ENCODE measurements at regions not wholly inside any gene's neighbourhood (a gene's known extent, or its start where the extent isn't known, plus 50 kb on each side); places are given as distances from the start of the nearest gene placed in this dataset.

- Histone ChIP-seq H3K9ac (ENCODE audit: low read depth, low read length) (no peak overlapping the region), H3K36me3 (ENCODE audit: insufficient read depth, low read length) (no peaks in the 10 kb centered on the region), H3K4me3 (ENCODE audit: low read length) (no peak overlapping the region), H3K27ac (ENCODE audit: low read depth, low read length) (no peak overlapping the region), H3K4me1 (ENCODE audit: insufficient read depth, low read length) (peaks cover 10% of the 10 kb centered on the region; the same call in 1 of the 2 replicates), H3K27me3 (ENCODE audit: insufficient read depth, low read length) (no peaks in the 10 kb centered on the region), H3K9me3 (ENCODE audit: insufficient read depth, low read depth, low read length) (no peaks in the 10 kb centered on the region)
- WGBS, result 88% methylated on average over 1 of the region's 1 CpG
Observed at GRCh38 chr18:45521136-45521535, 94.1 kb upstream of the SLC14A2 start.

DNA sequence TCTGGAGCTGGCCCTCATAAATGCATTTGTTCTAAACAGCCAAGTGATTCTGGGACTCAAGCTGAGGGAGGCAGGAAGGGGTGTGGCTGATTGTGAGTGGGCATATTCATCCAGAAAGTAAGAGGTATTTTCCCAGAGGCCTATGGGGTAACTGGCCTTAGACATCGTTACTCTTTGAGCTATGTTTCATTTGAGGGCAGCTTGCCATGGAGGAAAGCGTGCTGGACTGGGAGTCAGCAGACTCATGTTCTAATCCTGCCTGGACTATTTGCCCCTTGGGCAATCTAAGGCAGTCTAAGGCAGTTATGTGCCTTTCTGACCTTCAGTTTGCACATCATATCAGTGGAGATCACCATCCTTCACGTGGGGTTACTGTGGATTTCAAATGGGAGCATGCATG lies 93.5 kb upstream of the SLC14A2 start:
- WGBS, result 84% methylated on average over 3 of the region's 3 CpGs
- H3K4me3 ChIP-seq (ENCODE audit: low read length), result no peak overlapping the region
- H3K4me1 ChIP-seq (ENCODE audit: insufficient read depth, low read length), result peaks cover 7% of the 10 kb centered on the region; the same call in 1 of the 2 replicates
- no peak overlapping the region for H3K9ac ChIP-seq (ENCODE audit: low read depth, low read length)
- no peaks in the 10 kb centered on the region for H3K36me3 ChIP-seq (ENCODE audit: insufficient read depth, low read length)
- H3K27ac ChIP-seq (ENCODE audit: low read depth, low read length), result no peak overlapping the region
- no peaks in the 10 kb centered on the region for H3K9me3 ChIP-seq (ENCODE audit: insufficient read depth, low read depth, low read length)
- no peaks in the 10 kb centered on the region for H3K27me3 ChIP-seq (ENCODE audit: insufficient read depth, low read length)

GRCh38 chr18:45522371-45522770 lies 92.9 kb upstream of the SLC14A2 start:
- no peaks in the 10 kb centered on the region for H3K27me3 ChIP-seq (ENCODE audit: insufficient read depth, low read length)
- WGBS, result 95% methylated on average over 5 of the region's 8 CpGs
- H3K4me1 ChIP-seq (ENCODE audit: insufficient read depth, low read length), result peaks cover 1% of the 10 kb centered on the region; the same call in 1 of the 2 replicates
- no peaks in the 10 kb centered on the region for H3K9me3 ChIP-seq (ENCODE audit: insufficient read depth, low read depth, low read length)
- H3K9ac ChIP-seq (ENCODE audit: low read depth, low read length), result no peak overlapping the region
- no peaks in the 10 kb centered on the region for H3K36me3 ChIP-seq (ENCODE audit: insufficient read depth, low read length)
- H3K27ac ChIP-seq (ENCODE audit: low read depth, low read length), result no peak overlapping the region
- H3K4me3 ChIP-seq (ENCODE audit: low read length), result no peak overlapping the region

- no peaks in the 10 kb centered on the region for H3K4me1 ChIP-seq (ENCODE audit: insufficient read depth, low read length)
- H3K36me3 ChIP-seq (ENCODE audit: insufficient read depth, low read length), result no peaks in the 10 kb centered on the region
- no peak overlapping the region for H3K4me3 ChIP-seq (ENCODE audit: low read length)
- H3K9ac ChIP-seq (ENCODE audit: low read depth, low read length), result no peak overlapping the region
- H3K27ac ChIP-seq (ENCODE audit: low read depth, low read length), result no peak overlapping the region
- H3K27me3 ChIP-seq (ENCODE audit: insufficient read depth, low read length), result no peaks in the 10 kb centered on the region
- no peaks in the 10 kb centered on the region for H3K9me3 ChIP-seq (ENCODE audit: insufficient read depth, low read depth, low read length)
Observed at GRCh38 chr18:45525301-45525700, 90.0 kb upstream of the SLC14A2 start.

DNA sequence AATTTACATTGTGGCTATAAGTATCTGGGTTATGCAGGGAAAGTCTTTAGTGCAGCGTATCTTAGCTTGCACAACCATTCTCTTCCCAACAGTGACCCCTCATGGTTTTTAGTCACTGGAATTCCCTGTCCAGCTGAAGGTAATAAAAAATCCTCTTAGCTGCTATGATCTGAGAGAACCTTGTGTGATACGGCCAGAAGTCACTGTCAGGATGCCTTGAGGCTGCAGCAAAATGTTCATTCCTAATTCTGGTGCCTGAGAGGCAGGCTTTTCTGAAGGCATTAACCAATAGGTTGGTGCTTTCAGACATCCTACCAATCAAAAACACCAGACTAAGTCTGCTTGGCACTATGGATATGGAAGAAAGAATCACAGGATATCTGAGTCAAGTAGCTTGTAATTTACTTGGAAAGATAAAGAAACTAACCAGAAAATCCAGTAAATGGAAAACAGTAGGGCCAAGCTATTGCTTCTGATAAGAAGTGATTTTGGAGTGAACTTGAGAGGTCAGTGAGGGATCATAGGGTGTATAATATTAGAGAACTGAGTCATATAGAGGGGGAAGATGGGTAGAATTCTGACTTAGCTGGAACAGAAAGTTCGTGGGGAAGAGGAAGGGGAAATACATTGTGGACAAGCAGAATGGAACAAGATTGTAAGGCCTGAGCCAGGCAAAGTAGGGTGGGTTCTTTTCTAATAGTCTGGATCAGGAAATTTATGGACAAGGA lies 89.0 kb upstream of the SLC14A2 start:
- Histone ChIP-seq H3K4me3 (ENCODE audit: low read length) (no peak overlapping the region), H3K4me1 (ENCODE audit: insufficient read depth, low read length) (no peaks in the 10 kb centered on the region), H3K9me3 (ENCODE audit: insufficient read depth, low read depth, low read length) (no peaks in the 10 kb centered on the region), H3K36me3 (ENCODE audit: insufficient read depth, low read length) (no peaks in the 10 kb centered on the region), H3K27me3 (ENCODE audit: insufficient read depth, low read length) (no peaks in the 10 kb centered on the region), H3K9ac (ENCODE audit: low read depth, low read length) (no peak overlapping the region), H3K27ac (ENCODE audit: low read depth, low read length) (no peak overlapping the region)
- WGBS, result 88% methylated on average over 3 of the region's 3 CpGs

DNA sequence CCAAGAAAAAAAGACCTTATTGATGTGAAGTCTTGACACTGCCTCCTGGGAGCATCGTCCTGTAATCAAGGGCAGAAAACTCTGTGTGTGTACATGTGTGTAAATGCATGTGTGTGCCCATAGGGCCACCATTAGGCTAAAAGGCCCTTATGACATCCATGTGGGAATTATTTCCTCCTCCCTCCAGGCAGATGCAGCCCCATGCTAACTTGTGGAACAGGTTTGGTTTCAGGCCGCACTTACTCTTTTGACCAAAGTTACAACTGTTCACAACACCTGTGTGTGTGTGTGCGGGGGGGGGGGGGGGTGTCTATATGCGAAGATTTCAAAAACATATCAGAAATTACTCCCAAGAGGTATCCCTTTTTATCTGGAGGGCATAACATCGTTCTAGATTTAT lies 87.4 kb upstream of the SLC14A2 start:
- Histone ChIP-seq H3K4me1 (ENCODE audit: insufficient read depth, low read length) (no peaks in the 10 kb centered on the region), H3K27me3 (ENCODE audit: insufficient read depth, low read length) (no peaks in the 10 kb centered on the region), H3K9me3 (ENCODE audit: insufficient read depth, low read depth, low read length) (no peaks in the 10 kb centered on the region), H3K36me3 (ENCODE audit: insufficient read depth, low read length) (no peaks in the 10 kb centered on the region), H3K27ac (ENCODE audit: low read depth, low read length) (no peak overlapping the region), H3K9ac (ENCODE audit: low read depth, low read length) (no peak overlapping the region), H3K4me3 (ENCODE audit: low read length) (no peak overlapping the region)
- WGBS, result 95% methylated on average over 1 of the region's 5 CpGs

- H3K4me1 ChIP-seq (ENCODE audit: insufficient read depth, low read length), result no peaks in the 10 kb centered on the region
- no peaks in the 10 kb centered on the region for H3K9me3 ChIP-seq (ENCODE audit: insufficient read depth, low read depth, low read length)
- no peak overlapping the region for H3K9ac ChIP-seq (ENCODE audit: low read depth, low read length)
- no peak overlapping the region for H3K27ac ChIP-seq (ENCODE audit: low read depth, low read length)
- no peaks in the 10 kb centered on the region for H3K27me3 ChIP-seq (ENCODE audit: insufficient read depth, low read length)
- H3K4me3 ChIP-seq (ENCODE audit: low read length), result no peak overlapping the region
- 95% methylated on average over 2 of the region's 2 CpGs for WGBS
- H3K36me3 ChIP-seq (ENCODE audit: insufficient read depth, low read length), result no peaks in the 10 kb centered on the region
Observed at GRCh38 chr18:45528712-45529336, 86.5 kb upstream of the SLC14A2 start.

DNA sequence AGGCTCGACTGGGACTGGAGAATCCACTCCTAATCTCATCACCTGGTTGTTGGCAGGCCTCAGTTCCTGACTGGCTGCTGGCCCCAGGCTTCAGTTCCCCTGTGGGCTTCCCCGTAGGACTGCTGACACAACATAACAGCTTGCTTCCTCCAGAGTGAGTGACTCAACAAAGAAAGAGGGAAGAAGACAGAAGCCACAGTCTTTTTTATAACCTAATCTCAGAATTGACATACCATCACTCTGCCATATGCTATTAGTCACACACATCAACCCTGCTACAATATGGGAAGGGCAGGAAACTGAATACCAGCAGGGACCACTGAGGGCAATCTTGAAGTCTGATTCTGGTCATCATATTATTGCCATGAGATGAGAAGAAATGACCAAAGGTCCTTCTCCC lies 76.8 kb upstream of the SLC14A2 start:
- Histone ChIP-seq H3K4me3 (ENCODE audit: low read length) (no peak overlapping the region), H3K36me3 (ENCODE audit: insufficient read depth, low read length) (no peaks in the 10 kb centered on the region), H3K27me3 (ENCODE audit: insufficient read depth, low read length) (no peaks in the 10 kb centered on the region), H3K9ac (ENCODE audit: low read depth, low read length) (no peak overlapping the region), H3K9me3 (ENCODE audit: insufficient read depth, low read depth, low read length) (no peaks in the 10 kb centered on the region), H3K27ac (ENCODE audit: low read depth, low read length) (no peak overlapping the region), H3K4me1 (ENCODE audit: insufficient read depth, low read length) (no peaks in the 10 kb centered on the region)
- 87% methylated on average over 2 of the region's 2 CpGs for WGBS

DNA sequence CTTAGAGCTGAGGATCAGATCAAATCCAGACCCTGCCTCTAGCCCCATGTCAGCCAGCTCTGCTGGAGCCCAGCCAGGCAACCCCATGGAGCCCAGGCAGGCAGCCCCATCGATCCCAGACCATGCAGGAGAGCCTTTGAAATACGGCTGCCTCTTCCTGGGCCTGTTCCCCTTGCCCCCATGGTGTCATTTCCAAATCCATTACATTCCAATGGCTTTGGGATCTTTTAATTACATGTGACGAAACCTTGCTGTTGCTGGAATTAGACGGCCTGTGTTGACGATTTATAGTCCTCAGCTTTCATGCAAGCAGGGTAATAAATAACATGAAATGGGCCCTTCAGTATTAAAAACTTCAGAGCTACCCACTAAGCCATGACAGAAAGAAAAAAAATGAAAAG lies 75.8 kb upstream of the SLC14A2 start:
- Histone ChIP-seq H3K36me3 (ENCODE audit: insufficient read depth, low read length) (no peaks in the 10 kb centered on the region), H3K4me3 (ENCODE audit: low read length) (no peak overlapping the region), H3K27ac (ENCODE audit: low read depth, low read length) (no peak overlapping the region), H3K9ac (ENCODE audit: low read depth, low read length) (no peak overlapping the region), H3K27me3 (ENCODE audit: insufficient read depth, low read length) (no peaks in the 10 kb centered on the region), H3K4me1 (ENCODE audit: insufficient read depth, low read length) (no peaks in the 10 kb centered on the region), H3K9me3 (ENCODE audit: insufficient read depth, low read depth, low read length) (no peaks in the 10 kb centered on the region)
- 84% methylated on average over 5 of the region's 5 CpGs for WGBS

- H3K27ac ChIP-seq (ENCODE audit: low read depth, low read length), result no peak overlapping the region
- H3K9me3 ChIP-seq (ENCODE audit: insufficient read depth, low read depth, low read length), result no peaks in the 10 kb centered on the region
- no peaks in the 10 kb centered on the region for H3K36me3 ChIP-seq (ENCODE audit: insufficient read depth, low read length)
- H3K27me3 ChIP-seq (ENCODE audit: insufficient read depth, low read length), result no peaks in the 10 kb centered on the region
- no peak overlapping the region for H3K9ac ChIP-seq (ENCODE audit: low read depth, low read length)
- no peaks in the 10 kb centered on the region for H3K4me1 ChIP-seq (ENCODE audit: insufficient read depth, low read length)
- no peak overlapping the region for H3K4me3 ChIP-seq (ENCODE audit: low read length)
- 82% methylated on average over 7 of the region's 7 CpGs for WGBS
Observed at GRCh38 chr18:45540125-45540524, 75.2 kb upstream of the SLC14A2 start.

GRCh38 chr18:45541421-45541820 lies 73.9 kb upstream of the SLC14A2 start:
- Histone ChIP-seq H3K27me3 (ENCODE audit: insufficient read depth, low read length) (no peaks in the 10 kb centered on the region), H3K27ac (ENCODE audit: low read depth, low read length) (no peak overlapping the region)
- WGBS, result 86% methylated on average over 2 of the region's 2 CpGs

More at GRCh38 chr18:45541421-45541820, 73.9 kb upstream of the SLC14A2 start:
- H3K9ac ChIP-seq (ENCODE audit: low read depth, low read length), result no peak overlapping the region
- no peaks in the 10 kb centered on the region for H3K36me3 ChIP-seq (ENCODE audit: insufficient read depth, low read length)
- H3K9me3 ChIP-seq (ENCODE audit: insufficient read depth, low read depth, low read length), result no peaks in the 10 kb centered on the region
- H3K4me1 ChIP-seq (ENCODE audit: insufficient read depth, low read length), result no peaks in the 10 kb centered on the region
- no peak overlapping the region for H3K4me3 ChIP-seq (ENCODE audit: low read length)
